IMR-90 (cell line): ENCODE measurements at regions not wholly inside any gene's neighbourhood (a gene's known extent, or its start where the extent isn't known, plus 50 kb on each side); places are given as distances from the start of the nearest gene placed in this dataset.

Experiments used
- ATAC-seq: fragments of 200-7000 bp; cut with Tn5 transposase; 2 replicates; pipeline ENCODE4 v1.9.1; 2020; ENCODE audit warnings: low read depth, mild to moderate bottlenecking, moderate library complexity
- BruUV-seq: library from RNA; stranded (reverse); fragments of 400-500 nt; replicated peaks from 2 replicates; lab custom pipeline; 2021; lab: Mats Ljungman, UMichigan
- CTCF ChIA-PET: fragments of 300-600 bp; formaldehyde crosslinking; extraction: SDS; loops from one replicate; lab custom pipeline; 2021; ENCODE audit warnings: antibody characterized with exemption; lab: Yijun Ruan, JAX
- POLR2A ChIA-PET: fragments of 300-600 bp; sonication (Branson Sonifier 250); formaldehyde crosslinking; loops from one replicate; lab custom pipeline; 2022; ENCODE audit warnings: antibody characterized with exemption; ENCODE audit not compliant: unreplicated experiment; lab: Charles Lee
- DNase-seq: peaks from one replicate; pipeline ENCODE4 v3.0.0; 2013
- H2AFZ ChIP-seq: replicated peaks from 2 replicates; pipeline ENCODE3; 2013; ENCODE audit warnings: low read length, mild to moderate bottlenecking; ENCODE audit not compliant: poor library complexity
- H2AK5ac ChIP-seq: 2 replicates; pipeline ENCODE4 v1.6.1; 2013; ENCODE audit warnings: low read depth, low read length, inconsistent platforms
- H2AK9ac ChIP-seq: replicated peaks from 2 replicates; pipeline ENCODE3; 2013; ENCODE audit warnings: mild to moderate bottlenecking, low read depth, low read length, moderate library complexity; ENCODE audit not compliant: poor library complexity
- H2BK120ac ChIP-seq: 2 replicates; pipeline ENCODE4 v1.6.1; 2013; ENCODE audit warnings: low read depth, low read length, inconsistent platforms
- H2BK15ac ChIP-seq: 3 replicates; pipeline ENCODE4 v1.6.1; 2013; ENCODE audit warnings: low read depth, low read length, inconsistent platforms
- H2BK20ac ChIP-seq: 2 replicates; pipeline ENCODE4 v1.6.1; 2013; ENCODE audit warnings: low read depth, mild to moderate bottlenecking, inconsistent platforms, low read length, moderate library complexity
- H2BK5ac ChIP-seq: 2 replicates; pipeline ENCODE4 v1.6.1; 2013; ENCODE audit warnings: mild to moderate bottlenecking, low read depth, low read length, inconsistent platforms; ENCODE audit not compliant: poor library complexity, severe bottlenecking
- H3K14ac ChIP-seq: replicated peaks from 2 replicates; pipeline ENCODE4 v1.6.1; 2013; ENCODE audit warnings: low read depth, low read length, inconsistent platforms
- H3K18ac ChIP-seq: 2 replicates; pipeline ENCODE4 v1.6.1; 2013; ENCODE audit warnings: low read depth, low read length, control low read depth
- H3K23ac ChIP-seq: 2 replicates; pipeline ENCODE4 v1.6.1; 2013; ENCODE audit warnings: low read depth, low read length, inconsistent platforms
- H3K27ac ChIP-seq: 2 replicates; pipeline ENCODE4 v1.5.1; 2013; ENCODE audit warnings: mild to moderate bottlenecking, control low read depth, low read length; ENCODE audit not compliant: insufficient read depth
- H3K27me3 ChIP-seq: 2 replicates; pipeline ENCODE4 v1.6.1; 2013; ENCODE audit warnings: low read length; ENCODE audit not compliant: control insufficient read depth, insufficient read depth
- H3K36me3 ChIP-seq: 2 replicates; pipeline ENCODE4 v1.6.1; 2013; ENCODE audit warnings: low read length, mixed read lengths; ENCODE audit not compliant: control insufficient read depth, insufficient read depth
- H3K4ac ChIP-seq: 2 replicates; pipeline ENCODE4 v1.6.1; 2013; ENCODE audit warnings: low read depth, low read length, inconsistent platforms
- H3K4me1 ChIP-seq: 2 replicates; pipeline ENCODE4 v1.6.1; 2013; ENCODE audit warnings: low read length, mixed read lengths; ENCODE audit not compliant: control insufficient read depth, insufficient read depth
- H3K4me2 ChIP-seq: 2 replicates; pipeline ENCODE4 v1.6.1; 2013; ENCODE audit warnings: low read depth, mild to moderate bottlenecking, control low read depth, low read length, moderate library complexity
- H3K4me3 ChIP-seq: 2 replicates; pipeline ENCODE4 v1.5.1; 2013; ENCODE audit warnings: low read depth, mild to moderate bottlenecking, control low read depth, low read length, moderate library complexity; ENCODE audit not compliant: insufficient read depth
- H3K56ac ChIP-seq: 2 replicates; pipeline ENCODE4 v1.6.1; 2013; ENCODE audit warnings: low read length, inconsistent platforms; ENCODE audit not compliant: insufficient read depth; ENCODE audit errors: extremely low read depth
- H3K79me1 ChIP-seq, 2 experiments: 2 replicates each; pipeline ENCODE4 v1.6.1; 2013; ENCODE audit warnings: low read length in 2 of 2, inconsistent platforms in 1 of 2, low read depth in 1 of 2
- H3K9ac ChIP-seq: 2 replicates; pipeline ENCODE4 v1.6.1; 2013; ENCODE audit warnings: low read depth, low read length, control low read depth
- H3K9me1 ChIP-seq: 2 replicates; pipeline ENCODE4 v1.6.1; 2013; ENCODE audit warnings: low read length, inconsistent platforms; ENCODE audit not compliant: insufficient read depth
- H3K9me3 ChIP-seq: 2 replicates; pipeline ENCODE4 v1.6.1; 2013; ENCODE audit warnings: low read length; ENCODE audit not compliant: control insufficient read depth, insufficient read depth
- H4K20me1 ChIP-seq: 2 replicates; pipeline ENCODE4 v1.6.1; 2013; ENCODE audit warnings: low read length, inconsistent platforms; ENCODE audit not compliant: insufficient read depth
- H4K5ac ChIP-seq: 2 replicates; pipeline ENCODE4 v1.6.1; 2013; ENCODE audit warnings: mild to moderate bottlenecking, low read depth, low read length, control low read depth
- H4K8ac ChIP-seq, 2 experiments: 2 replicates each; pipeline ENCODE4 v1.6.1; 2013; ENCODE audit warnings: low read depth in 2 of 2, low read length in 2 of 2, control low read depth in 1 of 2, inconsistent platforms in 1 of 2
- H4K91ac ChIP-seq: 2 replicates; pipeline ENCODE4 v1.6.1; 2013; ENCODE audit warnings: low read depth, low read length, inconsistent platforms; ENCODE audit not compliant: insufficient read depth
- CEBPB ChIP-seq: IDR thresholded peaks from 2 replicates; pipeline ENCODE4 v1.6.1; 2012; ENCODE audit warnings: low read depth, low read length, improper control_type of control experiment
- FOS ChIP-seq: fragments of 150-350 bp; IDR thresholded peaks from 2 replicates; pipeline ENCODE4 v1.6.1; 2016; ENCODE audit warnings: low read depth, low read length
- SMC3 ChIP-seq: fragments of 150-350 bp; IDR thresholded peaks from 2 replicates; pipeline ENCODE4 v1.6.1; 2016; ENCODE audit warnings: low read depth, mild to moderate bottlenecking, antibody characterized with exemption, low read length, moderate library complexity
- WGBS, 2 experiments: methylation state at CpG; one replicate each; pipeline versions ENCODE4 v1.1.5 to v1.1.7; 2013; ENCODE audit warnings: missing lambda C conversion rate in 2 of 2; ENCODE audit not compliant: insufficient read length in 1 of 2; ENCODE audit errors: extremely low coverage in 2 of 2; 5-methylcytosine and 5-hydroxymethylcytosine counted together
- dilution Hi-C: fragments of 300-500 bp; cut with HindIII; formaldehyde crosslinking; loops from one replicate; pipeline ENCODE4 v1.14.3; 2018; ENCODE audit warnings: low sequenced_read_pairs; ENCODE audit not compliant: unreplicated experiment
- in situ Hi-C: fragments of 300-500 bp; cut with MboI; formaldehyde crosslinking; loops from 3 replicates; pipeline ENCODE4 v1.14.3; 2019; ENCODE audit warnings: low sequenced_read_pairs, inconsistent platforms, mixed read lengths
- intact Hi-C: fragments of 100-400 bp; cut with micrococcal nuclease; formaldehyde crosslinking; loops from 2 replicates; pipeline ENCODE4 v1.10.0; 2022

DNA sequence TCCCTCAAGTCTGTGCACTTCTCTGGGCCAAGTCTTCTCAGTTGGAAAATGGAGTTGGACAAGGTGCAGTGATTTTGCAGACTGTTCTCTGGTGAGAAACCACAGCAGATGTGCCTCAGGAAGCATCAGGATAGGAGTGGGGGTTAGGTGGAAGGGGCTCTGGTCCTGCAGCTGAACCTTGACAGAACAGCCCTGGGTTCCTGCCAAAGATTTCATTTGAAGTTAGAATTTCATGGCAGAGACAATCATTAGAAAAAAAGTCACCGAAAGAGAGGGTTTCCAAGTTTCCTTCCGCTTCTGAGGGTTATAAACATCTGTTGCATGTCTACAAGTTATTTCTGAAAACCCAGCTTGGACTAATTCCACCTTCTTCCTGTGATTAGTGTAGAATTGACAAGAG lies 80.4 kb upstream of the IRX3 start:
- intact Hi-C loops = no loop called here
- Histone ChIP-seq H3K14ac (no peak overlapping the region), H2BK20ac (no peak overlapping the region), H3K9me3 (no peaks in the 10 kb centered on the region), H2AK5ac (no peak overlapping the region), H4K91ac (no peak overlapping the region), H2BK15ac (no peak overlapping the region), H3K36me3 (no peaks in the 10 kb centered on the region), H2AFZ (no peak overlapping the region), H2AK9ac (no peak overlapping the region), H3K79me1 (no peaks in the 10 kb centered on the region), H3K56ac (no peak overlapping the region), H3K18ac (no peak overlapping the region), H4K20me1 (no peaks in the 10 kb centered on the region), H3K27ac (no peak overlapping the region), H3K27me3 (peaks cover 6% of the 10 kb centered on the region), H2BK5ac (no peak overlapping the region), H2BK120ac (no peak overlapping the region), H3K4me3 (no peak overlapping the region), H3K4me2 (no peak overlapping the region), H4K8ac (no peak overlapping the region), H3K4me1 (no peaks in the 10 kb centered on the region), H3K23ac (no peak overlapping the region), H4K5ac (no peak overlapping the region), H3K9me1 (no peaks in the 10 kb centered on the region), H3K9ac (no peak overlapping the region), H3K4ac (no peak overlapping the region)
- POLR2A ChIA-PET = no interaction called here
- BruUV-seq = no TSS peak
- no CpG with 5 or more reads among the region's 2 CpGs for WGBS, 2 experiments
- ATAC-seq (no peak), DNase-seq (no peak)
- dilution Hi-C loops = no loop called here
- CTCF ChIA-PET = no interaction called here
- no peak for TF ChIP-seq SMC3
- TF ChIP-seq FOS = no peak
- TF ChIP-seq CEBPB = no peak
- in situ Hi-C loops = no loop called here
